H1 (cell line): ENCODE measurements at regions not wholly inside any gene's neighbourhood (a gene's known extent, or its start where the extent isn't known, plus 50 kb on each side); places are given as distances from the start of the nearest gene placed in this dataset.

ENCODE experiments used
- BRCA1 ChIP-seq: IDR thresholded peaks from 2 replicates; pipeline ENCODE4 v1.6.1; 2012; ENCODE audit warnings: low read depth, low read length, improper control_type of control experiment
- CHD7 ChIP-seq: fragments of 300-600 bp; sonication (generic); IDR thresholded peaks from 2 replicates; pipeline ENCODE4 v1.7.1; 2012; ENCODE audit warnings: low read length, moderate library complexity, mild to moderate bottlenecking, inconsistent platforms; ENCODE audit not compliant: insufficient replicate concordance
- EGR1 ChIP-seq: IDR thresholded peaks from 2 replicates; pipeline ENCODE4 v1.6.1; 2011; ENCODE audit warnings: low read depth, low read length, borderline replicate concordance
- HDAC2 ChIP-seq, 2 experiments: fragments of 300-600 bp in 1 of 2; sonication (generic) in 1 of 2; IDR thresholded peaks; 2 replicates each; pipeline ENCODE4 v1.6.1; 2011 to 2012; ENCODE audit warnings: low read depth in 2 of 2, low read length in 2 of 2, mild to moderate bottlenecking in 2 of 2, moderate library complexity in 2 of 2, borderline replicate concordance in 1 of 2, inconsistent platforms in 1 of 2
- JUN ChIP-seq: IDR thresholded peaks from 2 replicates; pipeline ENCODE4 v1.6.1; 2011; ENCODE audit warnings: low read depth, mild to moderate bottlenecking, improper control_type of control experiment, low read length
- MAFK ChIP-seq: IDR thresholded peaks from 2 replicates; pipeline ENCODE4 v1.6.1; 2012; ENCODE audit warnings: low read depth, mild to moderate bottlenecking, improper control_type of control experiment, low read length
- RBBP5 ChIP-seq: IDR thresholded peaks from 2 replicates; pipeline ENCODE4 v1.7.1; 2012; ENCODE audit warnings: low read depth, mild to moderate bottlenecking, inconsistent platforms, low read length, moderate library complexity, borderline replicate concordance
- TAF1 ChIP-seq: IDR thresholded peaks from 2 replicates; pipeline ENCODE4 v1.6.1; 2011; ENCODE audit warnings: mild to moderate bottlenecking, low read depth, low read length
- YY1 ChIP-seq: IDR thresholded peaks from 2 replicates; pipeline ENCODE4 v1.6.1; 2011; ENCODE audit warnings: low read depth, mild to moderate bottlenecking, low read length

DNA sequence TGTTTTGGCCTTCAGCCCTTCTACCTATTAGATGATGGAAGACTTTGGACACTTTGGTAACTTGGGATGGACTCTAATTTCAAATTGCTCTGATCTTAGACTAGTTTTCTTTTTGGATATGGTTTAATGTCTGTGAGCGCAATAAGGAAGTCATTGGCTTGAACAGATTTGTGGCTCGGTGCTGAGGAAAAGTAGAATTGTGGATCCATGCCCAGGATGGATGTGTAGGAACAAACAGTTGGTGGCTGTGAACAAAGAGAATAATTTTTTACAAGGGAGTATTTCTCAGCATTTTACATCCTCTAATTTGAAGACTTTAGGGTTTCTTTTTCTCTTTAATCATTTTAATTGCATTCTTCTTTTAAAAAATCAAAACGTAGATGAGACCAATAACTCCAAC lies 327.1 kb downstream of the GLUD2 start (continued):
- no peak for TF ChIP-seq CHD7
- no peak for TF ChIP-seq MAFK
- no peak for TF ChIP-seq EGR1
- no peak for TF ChIP-seq TAF1
- TF ChIP-seq RBBP5 = no peak
- TF ChIP-seq BRCA1 = no peak
- no peak for TF ChIP-seq YY1
- no peak for TF ChIP-seq JUN
- TF ChIP-seq HDAC2 (IDR thresholded peaks at IDR 0.05; ENCODE audit: borderline replicate concordance in 1 of 2, low read depth in 2 of 2, low read length in 2 of 2) = no peak
